ENCODE measurements at regions not wholly inside any gene's neighbourhood (a gene's known extent, or its start where the extent isn't known, plus 50 kb on each side); places are given as distances from the start of the nearest gene placed in this dataset.

DNA sequence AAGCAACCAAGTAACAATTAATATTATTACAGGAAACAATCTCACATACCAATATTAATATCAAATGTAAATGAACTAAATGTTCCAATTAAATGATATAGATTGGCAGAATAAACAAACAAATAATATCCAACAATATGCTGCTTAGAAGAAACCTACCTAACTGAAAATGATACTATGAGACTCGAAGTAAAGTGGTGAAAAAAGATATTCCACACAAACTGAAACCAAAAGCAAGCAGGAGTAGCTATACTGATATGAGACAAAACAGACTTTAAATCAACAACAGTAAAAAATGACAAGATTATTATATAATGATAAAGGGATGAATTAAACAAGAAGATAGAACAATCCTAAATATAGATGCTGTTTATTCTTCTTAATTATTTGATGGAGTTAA, 140.1 kb downstream of the SPANXN4 start:
- no peaks in the 10 kb centered on the region for H3K27me3 ChIP-seq (ENCODE audit: insufficient read depth in 3 of 3, low read length in 2 of 3)
- no peak overlapping the region for H3K27ac ChIP-seq
- DNase-seq: no peak
- ATAC-seq: no peak
- intact Hi-C loops (cut with DNase I): no loop called here
- no peaks in the 10 kb centered on the region for H3K36me3 ChIP-seq (ENCODE audit: insufficient read depth in 1 of 2, low read depth in 1 of 2)
- H3K9me3 ChIP-seq: no peaks in the 10 kb centered on the region
- WGBS, 3 donors: 14 to 25% (median 25%) methylated on average over 1 of the region's 1 CpG
- no peaks in the 10 kb centered on the region for H3K4me1 ChIP-seq
- TF ChIP-seq, protein P1, sequence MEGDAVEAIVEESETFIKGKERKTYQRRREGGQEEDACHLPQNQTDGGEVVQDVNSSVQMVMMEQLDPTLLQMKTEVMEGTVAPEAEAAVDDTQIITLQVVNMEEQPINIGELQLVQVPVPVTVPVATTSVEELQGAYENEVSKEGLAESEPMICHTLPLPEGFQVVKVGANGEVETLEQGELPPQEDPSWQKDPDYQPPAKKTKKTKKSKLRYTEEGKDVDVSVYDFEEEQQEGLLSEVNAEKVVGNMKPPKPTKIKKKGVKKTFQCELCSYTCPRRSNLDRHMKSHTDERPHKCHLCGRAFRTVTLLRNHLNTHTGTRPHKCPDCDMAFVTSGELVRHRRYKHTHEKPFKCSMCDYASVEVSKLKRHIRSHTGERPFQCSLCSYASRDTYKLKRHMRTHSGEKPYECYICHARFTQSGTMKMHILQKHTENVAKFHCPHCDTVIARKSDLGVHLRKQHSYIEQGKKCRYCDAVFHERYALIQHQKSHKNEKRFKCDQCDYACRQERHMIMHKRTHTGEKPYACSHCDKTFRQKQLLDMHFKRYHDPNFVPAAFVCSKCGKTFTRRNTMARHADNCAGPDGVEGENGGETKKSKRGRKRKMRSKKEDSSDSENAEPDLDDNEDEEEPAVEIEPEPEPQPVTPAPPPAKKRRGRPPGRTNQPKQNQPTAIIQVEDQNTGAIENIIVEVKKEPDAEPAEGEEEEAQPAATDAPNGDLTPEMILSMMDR (IDR thresholded peaks at IDR 0.05): no peak
- no peak overlapping the region for H3K4me3 ChIP-seq

DNA sequence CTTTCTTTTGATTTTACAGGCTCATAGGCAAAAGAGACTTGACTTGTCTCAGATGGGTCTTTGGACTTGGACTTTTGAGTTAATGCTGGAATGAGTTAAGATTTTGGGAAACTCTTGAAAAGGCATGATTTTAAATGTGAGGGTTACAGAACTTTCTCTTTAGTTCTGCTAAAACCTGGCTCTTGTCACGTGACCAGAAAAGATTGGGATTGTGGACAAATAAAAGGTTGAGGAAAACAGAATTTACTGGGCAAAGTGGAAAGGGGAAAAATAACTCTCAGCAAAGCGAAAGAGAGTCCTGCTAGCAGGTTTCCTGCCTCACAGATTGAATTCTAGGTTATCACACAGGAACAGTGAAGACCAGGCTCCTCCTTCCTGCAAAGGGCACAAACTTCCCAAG, 114.0 kb downstream of the SPANXN4 start:
- Histone ChIP-seq H3K36me3 (ENCODE audit: insufficient read depth in 1 of 2, low read depth in 1 of 2) (no peaks in the 10 kb centered on the region), H3K27ac (no peak overlapping the region), H3K4me3 (no peak overlapping the region), H3K27me3 (ENCODE audit: insufficient read depth in 3 of 3, low read length in 2 of 3) (no peaks in the 10 kb centered on the region), H3K9me3 (no peaks in the 10 kb centered on the region), H3K4me1 (no peaks in the 10 kb centered on the region)
- TF ChIP-seq, protein P1 (IDR thresholded peaks at IDR 0.05): no peak
- 49 to 64% (median 63%) methylated on average over 2 of the region's 2 CpGs for WGBS, 3 donors
- intact Hi-C loops (cut with DNase I): no loop called here
- no peak for DNase-seq
- no peak for ATAC-seq

DNA sequence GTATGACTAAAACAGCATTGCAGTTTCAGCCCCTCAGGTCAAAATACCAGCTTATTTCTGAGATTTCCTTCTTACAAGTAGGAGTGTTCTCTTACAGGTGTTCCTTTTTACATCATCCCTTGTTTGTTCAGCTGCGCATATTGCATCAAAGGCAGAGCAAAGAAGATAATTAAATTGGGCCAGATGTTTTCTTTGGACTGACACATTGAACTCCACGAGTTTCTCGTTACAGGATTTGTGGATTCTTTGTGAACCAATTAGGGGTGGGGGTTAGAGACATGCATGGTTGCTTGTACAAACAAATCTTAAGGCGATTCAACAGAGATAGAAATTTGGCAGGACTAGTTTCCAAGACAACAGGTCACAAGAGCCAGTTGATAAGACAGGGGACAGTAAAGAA, 95.7 kb downstream of the SPANXN4 start:
- Histone ChIP-seq H3K4me3 (no peak overlapping the region), H3K27ac (no peak overlapping the region), H3K27me3 (ENCODE audit: insufficient read depth in 3 of 3, low read length in 2 of 3) (no peaks in the 10 kb centered on the region), H3K4me1 (no peaks in the 10 kb centered on the region), H3K9me3 (no peaks in the 10 kb centered on the region), H3K36me3 (ENCODE audit: insufficient read depth in 1 of 2, low read depth in 1 of 2) (no peaks in the 10 kb centered on the region)
- intact Hi-C loops (cut with DNase I): no loop called here
- TF ChIP-seq, protein P1 (IDR thresholded peaks at IDR 0.05): no peak
- 27 to 40% (median 30%) methylated on average over 4 of the region's 4 CpGs for WGBS, 3 donors
- DNase-seq (no peak), ATAC-seq (no peak)

DNA sequence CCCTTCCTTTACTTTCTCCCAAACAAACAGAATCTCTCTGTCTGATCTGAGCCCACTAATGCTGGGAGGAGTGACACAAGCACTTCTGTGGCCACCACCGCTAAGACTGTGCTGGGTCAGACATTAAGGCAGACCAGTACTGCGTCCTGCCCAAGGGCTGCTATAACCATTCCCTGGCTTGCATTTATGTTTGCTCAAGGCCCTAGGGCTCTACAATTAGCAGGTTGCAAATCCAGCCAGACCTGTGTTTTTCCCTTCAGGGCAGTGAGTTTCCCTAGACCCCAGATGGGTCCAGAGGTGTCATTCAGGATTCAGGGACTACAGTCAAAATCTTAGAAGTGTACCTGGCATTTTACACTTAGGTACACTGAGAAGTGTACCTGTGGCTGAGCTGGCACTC, 89.7 kb downstream of the SPANXN4 start:
- WGBS, 3 donors: 93 to 100% (median 98%) methylated on average over 2 of the region's 2 CpGs
- no peak for ATAC-seq

DNA sequence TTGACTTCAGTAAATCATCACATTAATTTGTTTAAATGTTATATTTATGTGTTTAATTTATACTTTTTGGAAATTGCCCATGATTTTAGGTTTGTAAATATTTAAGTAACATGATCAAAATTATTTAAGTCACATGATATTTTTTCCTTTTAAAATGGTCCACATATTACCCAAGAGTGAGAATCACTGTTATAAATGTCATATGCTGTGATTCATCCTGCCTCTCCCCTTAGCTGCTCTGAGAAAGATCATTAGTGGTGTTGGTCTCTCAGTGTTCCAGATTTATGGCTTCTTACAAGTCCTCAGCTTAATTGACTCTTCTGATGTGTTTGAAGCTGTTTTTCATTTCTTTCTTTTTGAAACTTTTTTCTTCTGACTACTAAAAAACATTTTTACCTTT, 70.1 kb downstream of the SPANXN4 start:
- Histone ChIP-seq H3K9me3 (no peaks in the 10 kb centered on the region), H3K27ac (no peak overlapping the region), H3K4me3 (no peak overlapping the region), H3K36me3 (ENCODE audit: insufficient read depth in 1 of 2, low read depth in 1 of 2) (no peaks in the 10 kb centered on the region), H3K27me3 (ENCODE audit: insufficient read depth in 3 of 3, low read length in 2 of 3) (no peaks in the 10 kb centered on the region), H3K4me1 (no peaks in the 10 kb centered on the region)
- intact Hi-C loops (cut with DNase I): no loop called here
- ATAC-seq: no peak
- TF ChIP-seq, protein P1 (IDR thresholded peaks at IDR 0.05): no peak
- no peak for DNase-seq

More for the DNA sequence above, 89.7 kb downstream of the SPANXN4 start:
- TF ChIP-seq, protein P1 (IDR thresholded peaks at IDR 0.05): no peak
- no peaks in the 10 kb centered on the region for H3K27me3 ChIP-seq (ENCODE audit: insufficient read depth in 3 of 3, low read length in 2 of 3)
- intact Hi-C loops (cut with DNase I): no loop called here
- DNase-seq: no peak
- H3K4me3 ChIP-seq: no peak overlapping the region
- no peaks in the 10 kb centered on the region for H3K4me1 ChIP-seq
- no peak overlapping the region for H3K27ac ChIP-seq
- H3K36me3 ChIP-seq (ENCODE audit: insufficient read depth in 1 of 2, low read depth in 1 of 2): no peaks in the 10 kb centered on the region
- no peaks in the 10 kb centered on the region for H3K9me3 ChIP-seq
